ENCODE measurements at regions not wholly inside any gene's neighbourhood (a gene's known extent, or its start where the extent isn't known, plus 50 kb on each side); places are given as distances from the start of the nearest gene placed in this dataset.

- TF ChIP-seq BHLHE40 (IDR thresholded peaks at IDR 0.05; ENCODE audit: borderline replicate concordance) (no peak), FOXA1 (IDR thresholded peaks at IDR 0.05) (no peak), FOXK2 (IDR thresholded peaks at IDR 0.05) (no peak)
Observed at GRCh38 chr1:112815376-112815775, 100.2 kb upstream of the PPM1J start.

Measured in HEK293T (cell line).